ENCODE measurements at regions not wholly inside any gene's neighbourhood (a gene's known extent, or its start where the extent isn't known, plus 50 kb on each side); places are given as distances from the start of the nearest gene placed in this dataset.

DNA sequence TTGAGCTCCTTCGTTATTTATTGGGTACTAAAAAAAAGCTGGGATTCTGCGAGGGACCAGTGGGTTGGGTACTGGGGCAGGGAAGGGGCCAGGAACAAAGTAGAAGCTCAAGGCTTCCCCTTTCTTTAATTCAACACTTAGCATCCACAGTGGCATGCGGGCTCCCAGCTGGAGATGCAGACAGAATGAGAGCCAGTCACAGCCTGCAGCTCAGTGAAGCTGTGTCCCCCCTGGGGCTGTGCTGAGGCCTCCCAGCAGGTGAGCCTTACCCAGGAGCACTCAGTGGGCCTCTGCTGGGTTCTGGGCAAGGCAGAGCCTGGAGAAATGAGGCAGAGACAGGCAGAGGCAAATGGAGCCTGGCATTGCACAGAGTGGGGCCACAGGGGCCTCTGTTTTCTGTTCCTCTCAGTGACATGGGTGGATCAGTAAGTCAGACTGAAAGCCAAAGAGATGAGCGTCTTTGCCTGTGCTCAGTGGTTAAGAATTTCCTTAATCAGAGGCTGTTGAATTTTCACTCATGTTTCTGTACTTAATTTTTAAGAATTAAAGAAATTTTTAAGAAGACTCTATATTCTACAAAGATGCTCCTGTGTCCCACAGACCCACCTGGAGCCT is 181.4 kb upstream of the RBPJ start:
- H3K4me1 ChIP-seq (ENCODE audit: control insufficient read depth in 2 of 2, insufficient read depth in 2 of 2, low read length in 2 of 2): no peaks in the 10 kb centered on the region
- H3K27me3 Mint-ChIP-seq: peaks cover 4% of the 10 kb centered on the region
- H3K27ac ChIP-seq (ENCODE audit: low read length in 2 of 2): no peak overlapping the region
- WGBS (ENCODE audit: insufficient coverage): 96% methylated on average over 3 of the region's 4 CpGs
- no peak overlapping the region for H3K9ac ChIP-seq (ENCODE audit: low read length)
- H3K4me3 ChIP-seq (ENCODE audit: control extremely low read depth in 1 of 5, extremely low read depth in 1 of 5, insufficient read depth in 1 of 5, low read depth in 2 of 5, low read length in 4 of 5): no peak overlapping the region
- ChIA-PET POLR2A (no interaction called here), CTCF (no interaction called here)
- H3K27ac Mint-ChIP-seq: no peak overlapping the region
- H3K9me3 ChIP-seq (ENCODE audit: control extremely low read depth in 1 of 3, control insufficient read depth in 2 of 3, insufficient read depth in 1 of 3, low read length in 2 of 3): peaks cover 0 to 3% (median 0%) of the 10 kb centered on the region in 3 donors
- no peaks in the 10 kb centered on the region for H3K27me3 ChIP-seq (replicated peaks in 1 of 4; ENCODE audit: control extremely low read depth in 1 of 4, control insufficient read depth in 3 of 4, insufficient read depth in 4 of 4, low read length in 3 of 4)
- peaks cover 4% of the 10 kb centered on the region for H3K4me1 Mint-ChIP-seq
- no peak for DNase-seq
- H3K36me3 ChIP-seq (replicated peaks in 1 of 2; ENCODE audit: control extremely low read depth in 1 of 2, control insufficient read depth in 1 of 2, extremely low read depth in 1 of 2, insufficient read depth in 2 of 2, low read length in 1 of 2): no peaks in the 10 kb centered on the region
- no peaks in the 10 kb centered on the region for H4K20me1 ChIP-seq (ENCODE audit: control insufficient read depth, insufficient read depth, low read length, poor library complexity, severe bottlenecking)
- H3K9me3 Mint-ChIP-seq (ENCODE audit: insufficient read depth): no peaks in the 10 kb centered on the region
- intact Hi-C loops (cut with micrococcal nuclease): no loop called here
- no peak overlapping the region for H3K4me2 ChIP-seq (replicated peaks; ENCODE audit: low read depth, low read length, poor library complexity, severe bottlenecking)
- no peak overlapping the region for H3K4me3 Mint-ChIP-seq
- no peak overlapping the region for H2AFZ ChIP-seq (ENCODE audit: insufficient read depth, low read depth, low read length, poor library complexity, severe bottlenecking)
- ATAC-seq (ENCODE audit: low read depth): no peak
- TF ChIP-seq CTCF (IDR thresholded peaks at IDR 0.05): no peak
- no peak for TF ChIP-seq EZH2 (IDR thresholded peaks at IDR 0.05; ENCODE audit: borderline replicate concordance, insufficient read depth, low read depth, low read length, poor library complexity, severe bottlenecking)
- H3K79me2 ChIP-seq (ENCODE audit: control insufficient read depth, insufficient read depth, low read length): no peaks in the 10 kb centered on the region

- ChIA-PET POLR2A (no interaction called here), CTCF (no interaction called here)
- Histone ChIP-seq H3K79me2 (ENCODE audit: control insufficient read depth, insufficient read depth, low read length) (no peaks in the 10 kb centered on the region), H3K4me1 (ENCODE audit: control insufficient read depth in 2 of 2, insufficient read depth in 2 of 2, low read length in 2 of 2) (peaks cover 0 to 3% of the 10 kb centered on the region in 2 donors), H3K27me3 (replicated peaks in 1 of 4; ENCODE audit: control extremely low read depth in 1 of 4, control insufficient read depth in 3 of 4, insufficient read depth in 4 of 4, low read length in 3 of 4) (no peaks in the 10 kb centered on the region), H3K27ac (ENCODE audit: low read length in 2 of 2) (no peak overlapping the region), H4K20me1 (ENCODE audit: control insufficient read depth, insufficient read depth, low read length, poor library complexity, severe bottlenecking) (no peaks in the 10 kb centered on the region), H2AFZ (ENCODE audit: insufficient read depth, low read depth, low read length, poor library complexity, severe bottlenecking) (no peak overlapping the region), H3K4me2 (replicated peaks; ENCODE audit: low read depth, low read length, poor library complexity, severe bottlenecking) (no peak overlapping the region), H3K4me3 (ENCODE audit: control extremely low read depth in 1 of 5, extremely low read depth in 1 of 5, insufficient read depth in 1 of 5, low read depth in 2 of 5, low read length in 4 of 5) (no peak overlapping the region), H3K9me3 (ENCODE audit: control extremely low read depth in 1 of 3, control insufficient read depth in 2 of 3, insufficient read depth in 1 of 3, low read length in 2 of 3) (peaks cover 0 to 3% (median 0%) of the 10 kb centered on the region in 3 donors), H3K36me3 (replicated peaks in 1 of 2; ENCODE audit: control extremely low read depth in 1 of 2, control insufficient read depth in 1 of 2, extremely low read depth in 1 of 2, insufficient read depth in 2 of 2, low read length in 1 of 2) (no peaks in the 10 kb centered on the region), H3K9ac (ENCODE audit: low read length) (no peak overlapping the region)
- WGBS (ENCODE audit: insufficient coverage): 100% methylated on average over 3 of the region's 8 CpGs
- H3K9me3 Mint-ChIP-seq (ENCODE audit: insufficient read depth): no peaks in the 10 kb centered on the region
- TF ChIP-seq EZH2 (IDR thresholded peaks at IDR 0.05; ENCODE audit: borderline replicate concordance, insufficient read depth, low read depth, low read length, poor library complexity, severe bottlenecking) (no peak), CTCF (IDR thresholded peaks at IDR 0.05) (no peak)
- peaks cover 4% of the 10 kb centered on the region for H3K27me3 Mint-ChIP-seq
- H3K4me3 Mint-ChIP-seq: no peak overlapping the region
- H3K27ac Mint-ChIP-seq: no peak overlapping the region
- intact Hi-C loops (cut with micrococcal nuclease): no loop called here
- peaks cover 9% of the 10 kb centered on the region for H3K4me1 Mint-ChIP-seq
- DNase-seq (no peak), ATAC-seq (ENCODE audit: low read depth) (no peak)
Observed at GRCh38 chr4:26140150-26140898, 180.5 kb upstream of the RBPJ start.
